SIG-M5 treated with dmso at 0.1 percent for 504 hours (cell line): ENCODE measurements at regions not wholly inside any gene's neighbourhood (a gene's known extent, or its start where the extent isn't known, plus 50 kb on each side); places are given as distances from the start of the nearest gene placed in this dataset.
A peak's percentile ranks its signal among the peaks of the same experiment; 100 is the strongest.
"Not testable (repeated sequence)": the region's sequence is repeated elsewhere in the genome, so short reads cannot be mapped to it uniquely, and the experiment has no call there.

Experiments
- DNase-seq: peaks from one replicate; lab custom pipeline; 2025; ENCODE audit not compliant: unreplicated experiment; lab: John Stamatoyannopoulos, UW

- no peak for DNase-seq
Observed at GRCh38 chr6:27096834-27097511, 150.5 kb upstream of the PRSS16 start.

DNA sequence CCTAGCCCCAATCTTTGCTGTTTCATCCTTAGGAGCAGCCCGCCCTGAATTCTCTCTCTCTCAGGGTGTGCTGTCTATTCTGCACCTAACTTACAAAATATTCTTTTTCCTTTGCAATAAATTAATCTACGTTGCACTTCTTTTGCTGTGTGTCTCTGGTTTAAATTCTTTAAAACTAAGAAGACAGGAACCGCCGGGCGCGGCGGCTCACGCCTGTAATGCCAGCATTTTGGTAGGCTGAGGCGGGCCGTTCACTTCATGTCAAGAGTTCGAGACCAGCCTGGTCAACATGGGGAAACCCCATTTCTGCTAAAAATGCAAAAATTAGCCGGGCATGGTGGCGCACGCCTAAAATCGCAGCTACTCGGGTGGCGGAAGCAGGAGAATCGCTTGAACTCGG is 148.5 kb upstream of the PRSS16 start:
- no peak for DNase-seq

DNA sequence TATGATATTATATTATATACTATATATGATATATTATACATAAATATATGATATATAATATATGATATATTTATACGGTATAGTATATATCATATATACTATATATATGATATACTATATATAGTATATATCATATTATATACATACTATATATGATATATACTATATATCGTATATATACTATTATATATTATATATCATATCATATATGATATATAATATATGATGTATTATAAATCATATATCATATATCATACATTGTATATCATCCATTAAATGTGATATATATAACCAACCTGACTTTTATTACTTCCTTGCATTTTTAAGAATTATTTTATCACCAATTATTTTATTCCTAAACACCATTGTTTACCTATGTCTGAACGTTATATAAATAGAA is 146.6 kb upstream of the PRSS16 start:
- no peak for DNase-seq

DNA sequence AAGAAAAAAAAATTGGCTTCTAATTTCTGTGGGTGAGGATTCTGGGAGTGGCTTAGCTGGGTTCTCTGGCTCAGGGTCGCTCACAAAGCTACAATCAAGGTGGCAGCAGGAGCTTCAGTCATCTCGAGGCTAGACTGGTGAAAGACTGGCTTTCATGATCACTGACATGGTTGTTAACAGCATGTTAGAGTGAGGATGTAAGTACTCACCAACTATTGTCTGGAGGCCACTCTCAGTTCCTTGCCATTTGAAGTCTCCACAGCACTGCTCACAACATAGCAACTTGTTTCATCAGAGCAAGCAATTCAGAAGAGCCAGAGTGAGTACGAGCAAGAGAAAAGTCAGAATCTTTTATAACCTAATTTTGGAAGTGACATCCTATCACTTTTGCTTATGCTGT is 145.7 kb upstream of the PRSS16 start:
- DNase-seq, result no peak

DNA sequence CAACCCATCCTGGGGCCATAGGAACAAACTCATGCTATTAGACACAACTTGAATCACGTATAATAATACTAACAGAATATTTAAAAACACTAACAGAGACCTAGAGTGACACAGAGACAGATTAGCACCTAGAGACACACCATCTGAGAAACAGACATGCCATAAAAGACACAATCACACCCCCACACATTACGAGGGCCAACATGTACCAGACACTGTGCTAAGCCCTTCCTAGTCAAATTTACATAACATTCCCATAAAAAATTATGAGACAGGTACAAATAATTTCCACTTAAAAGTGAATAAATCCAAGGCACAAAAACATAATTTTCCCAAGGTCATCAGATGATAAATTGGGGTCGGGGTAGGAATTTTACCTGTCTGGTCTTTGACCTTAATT is 141.1 kb upstream of the PRSS16 start:
- no peak for DNase-seq

- no peak for DNase-seq
Observed at GRCh38 chr6:27111743-27112142, 135.8 kb upstream of the PRSS16 start.

DNA sequence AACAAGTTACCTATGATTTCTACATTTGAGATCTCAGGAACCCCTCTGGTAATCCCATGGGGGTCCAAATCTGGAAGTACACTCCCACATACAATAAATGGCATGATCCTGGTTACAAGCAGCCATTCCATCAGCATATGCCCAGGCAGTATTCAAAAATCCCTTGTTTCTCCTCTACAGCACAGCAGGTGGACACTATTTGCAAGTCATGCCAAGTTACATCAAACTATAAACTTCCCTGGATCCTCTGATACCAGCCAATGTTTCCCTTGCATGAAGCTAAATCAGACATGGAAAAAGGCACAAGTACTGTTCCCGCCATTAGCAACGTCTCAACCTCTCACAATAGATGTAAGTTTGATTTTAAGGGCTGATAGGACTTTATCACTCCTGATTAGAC is 134.5 kb upstream of the PRSS16 start:
- no peak for DNase-seq

DNA sequence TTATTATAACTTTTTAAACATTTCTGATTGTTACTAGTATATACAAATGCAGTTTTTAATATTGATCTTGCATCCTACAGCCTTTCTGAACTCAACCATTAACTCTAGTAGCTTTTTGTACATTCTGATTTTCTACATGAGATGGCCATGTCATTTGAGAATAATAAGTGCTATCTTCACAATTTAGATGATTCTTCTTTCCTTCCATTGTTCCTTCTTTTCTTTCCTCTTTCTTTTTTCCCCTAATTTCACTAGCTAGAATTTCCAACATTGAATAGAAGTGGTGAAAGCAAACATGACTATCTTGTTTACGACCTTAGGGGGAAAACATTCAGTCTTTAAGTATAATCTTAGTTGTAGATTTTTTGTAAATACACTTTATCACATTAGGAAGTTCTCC is 128.2 kb upstream of the PRSS16 start:
- DNase-seq, result no peak

- no peak for DNase-seq
Observed at GRCh38 chr6:27119761-27120160, 127.7 kb upstream of the PRSS16 start.

DNA sequence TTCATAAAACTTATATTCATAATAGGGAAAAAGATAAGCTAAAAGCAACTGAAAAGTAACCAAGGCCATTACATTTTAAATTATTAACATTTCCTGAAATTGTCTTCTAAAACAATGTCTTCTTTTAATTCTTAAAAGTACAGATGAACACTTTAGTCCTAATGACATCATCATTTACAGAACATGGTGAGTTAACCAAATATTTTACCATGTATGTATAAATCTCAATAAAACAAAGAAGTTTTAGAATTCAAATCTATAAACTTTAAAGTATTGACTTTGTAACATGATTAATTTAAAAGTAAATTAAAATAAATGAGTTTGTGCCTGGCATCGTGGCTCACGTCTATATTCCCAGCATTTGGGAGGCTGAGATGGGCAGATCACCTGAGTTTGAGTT is 125.9 kb upstream of the PRSS16 start:
- no peak for DNase-seq

GRCh38 chr6:27124252-27124657 is 123.2 kb upstream of the PRSS16 start:
- no peak for DNase-seq

DNA sequence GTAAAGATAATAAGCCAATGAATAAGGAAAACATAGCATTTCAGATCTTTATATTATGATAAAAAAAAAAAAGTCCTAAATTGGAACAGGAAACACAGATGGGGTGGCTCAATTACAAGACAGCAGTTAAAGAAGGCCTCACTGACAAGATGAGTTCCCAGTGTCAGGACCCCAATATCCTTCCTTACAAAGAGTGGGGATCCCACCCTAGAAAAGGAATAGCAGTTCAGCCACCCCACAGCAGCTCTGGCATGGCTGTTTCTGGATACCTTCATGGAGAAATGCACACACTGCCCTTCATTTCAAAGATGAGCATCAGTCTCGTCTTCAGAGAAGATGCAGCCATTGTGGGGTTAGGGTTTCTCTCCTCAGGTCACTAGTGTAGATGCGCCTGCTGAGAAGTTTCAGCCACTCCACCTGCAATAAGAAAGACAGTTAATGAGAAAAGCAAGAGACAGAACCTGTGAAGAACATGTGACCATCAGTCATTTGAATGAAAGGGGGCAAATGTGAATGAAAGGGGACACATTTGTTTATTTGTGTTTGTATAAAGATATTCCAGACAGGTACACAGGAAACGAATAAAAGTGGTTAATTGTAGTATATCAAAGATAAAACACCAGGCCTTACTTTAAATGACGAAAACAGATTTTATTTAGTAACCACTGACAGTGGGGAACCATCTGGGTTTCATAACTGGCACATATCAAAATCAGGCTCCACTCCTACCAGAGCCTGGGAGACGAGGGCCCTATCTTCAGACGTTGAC is 121.3 kb upstream of the PRSS16 start:
- no peak for DNase-seq

GRCh38 chr6:27126815-27127537 is 120.5 kb upstream of the PRSS16 start:
- DNase-seq, result peak; percentile 86

DNA sequence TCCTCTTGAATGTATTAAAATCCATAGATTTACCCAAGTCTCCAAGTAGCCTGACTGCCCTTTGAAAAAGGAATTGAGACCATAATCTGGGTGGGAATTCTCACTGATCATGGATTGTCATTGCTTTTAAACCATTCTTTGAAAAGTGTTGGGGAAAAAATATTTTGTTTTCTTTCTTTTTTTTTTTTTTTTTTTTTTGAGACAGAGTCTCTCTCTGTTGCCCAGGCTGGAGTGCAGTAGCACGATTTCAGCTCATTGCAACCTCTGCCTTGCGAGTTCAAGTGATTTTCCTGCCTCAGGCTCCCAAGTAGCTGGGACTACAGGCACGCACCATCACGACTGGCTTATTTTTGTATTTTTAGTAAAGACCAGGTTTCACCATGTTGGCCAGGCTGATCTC is 119.6 kb upstream of the PRSS16 start:
- not testable (repeated sequence) for DNase-seq

- DNase-seq, result no peak
Observed at GRCh38 chr6:27128311-27129094, 119.0 kb upstream of the PRSS16 start.

DNA sequence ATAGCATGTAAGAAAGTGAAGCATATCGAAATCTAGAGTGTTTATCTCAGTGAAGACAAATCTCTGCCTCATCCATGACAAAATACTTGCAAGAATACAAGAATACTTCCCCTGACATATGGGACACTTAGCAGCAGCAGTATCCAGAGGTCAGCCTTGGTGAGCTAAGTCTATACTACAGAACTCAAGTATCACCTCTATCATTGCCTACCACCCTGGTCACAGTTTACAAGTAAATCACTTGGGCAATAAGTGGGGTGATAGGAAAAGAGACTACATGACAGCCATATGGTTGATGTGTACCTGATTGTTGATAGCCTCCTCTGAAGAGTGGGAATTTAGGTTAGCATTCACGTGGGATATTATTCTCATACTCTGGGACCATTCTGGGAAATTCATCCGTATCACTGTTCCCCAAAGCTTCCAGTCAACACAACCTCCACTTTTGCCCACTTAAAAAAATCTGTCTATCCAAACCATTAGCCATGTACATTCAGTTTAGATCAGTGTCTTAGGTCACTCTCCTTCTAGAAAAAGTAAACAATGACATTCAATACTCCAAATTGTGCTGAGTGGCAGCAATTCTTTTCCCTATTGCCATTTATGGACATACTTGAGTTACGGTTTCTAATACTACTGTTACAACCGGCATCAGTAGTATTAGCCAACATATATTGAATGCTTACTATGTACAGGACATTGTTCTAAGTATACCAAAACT is 118.2 kb upstream of the PRSS16 start:
- no peak for DNase-seq

GRCh38 chr6:27129917-27130316 is 117.6 kb upstream of the PRSS16 start:
- no peak for DNase-seq

DNA sequence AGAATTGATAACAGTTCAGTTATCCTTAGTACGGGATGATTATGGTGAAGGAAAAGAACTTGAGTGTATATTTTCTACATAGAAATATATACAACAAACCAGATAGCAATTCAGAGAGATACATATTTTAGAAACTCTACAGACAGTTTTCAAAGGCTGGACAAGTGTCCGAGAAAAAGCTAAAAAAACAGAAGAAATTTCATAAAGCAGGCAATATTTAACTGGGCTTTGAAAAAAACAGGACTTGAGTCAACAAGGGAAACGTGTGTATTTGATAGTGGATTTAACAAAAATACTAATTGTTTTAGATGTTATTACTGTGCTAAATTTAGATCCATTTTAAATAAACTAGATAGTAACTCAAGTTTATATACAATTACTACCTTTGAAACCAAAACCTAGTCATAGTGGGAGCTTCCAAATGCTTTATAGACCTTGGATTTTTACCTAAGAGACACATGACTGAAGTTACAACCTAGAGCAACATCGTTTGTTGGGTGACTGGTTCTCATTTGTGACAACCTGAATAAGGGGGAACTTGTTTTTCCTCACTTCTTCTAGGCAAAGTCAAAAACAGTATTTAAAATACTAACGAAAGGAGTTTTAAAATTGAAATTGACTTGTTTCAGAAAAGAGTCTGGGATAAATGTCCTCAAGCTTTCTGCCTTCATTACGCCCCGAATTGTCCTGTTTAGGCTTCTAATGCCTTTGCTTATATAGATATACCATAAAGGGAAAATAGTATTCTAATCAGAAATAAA is 116.7 kb upstream of the PRSS16 start:
- DNase-seq, result no peak

GRCh38 chr6:27132282-27132531 is 115.3 kb upstream of the PRSS16 start:
- not testable (repeated sequence) for DNase-seq
